NCI-H2107 (cell line): ENCODE measurements at regions not wholly inside any gene's neighbourhood (a gene's known extent, or its start where the extent isn't known, plus 50 kb on each side); places are given as distances from the start of the nearest gene placed in this dataset.

Experiments used
- DNase-seq: peaks from one replicate; lab custom pipeline; 2025; lab: John Stamatoyannopoulos, UW

DNA sequence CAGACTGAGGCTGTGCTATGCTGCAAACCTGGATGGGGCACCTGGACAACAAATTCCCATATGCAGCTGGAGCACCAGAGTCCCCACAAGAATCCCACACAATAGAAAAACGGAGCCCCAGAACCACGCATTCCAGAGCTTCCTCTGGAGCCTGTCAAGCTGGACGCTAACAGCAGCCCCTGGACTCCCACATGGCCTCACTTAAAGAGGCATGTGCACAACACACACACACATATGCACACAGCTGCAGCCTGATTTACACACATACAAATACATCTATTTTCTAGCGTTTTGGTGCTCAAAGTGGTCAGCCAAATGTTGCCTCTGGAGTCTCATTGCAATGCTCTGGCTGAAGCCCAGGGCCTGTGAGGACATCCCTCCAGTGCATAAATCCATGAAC lies 632.7 kb upstream of the ID2 start:
- DNase-seq = no peak

DNA sequence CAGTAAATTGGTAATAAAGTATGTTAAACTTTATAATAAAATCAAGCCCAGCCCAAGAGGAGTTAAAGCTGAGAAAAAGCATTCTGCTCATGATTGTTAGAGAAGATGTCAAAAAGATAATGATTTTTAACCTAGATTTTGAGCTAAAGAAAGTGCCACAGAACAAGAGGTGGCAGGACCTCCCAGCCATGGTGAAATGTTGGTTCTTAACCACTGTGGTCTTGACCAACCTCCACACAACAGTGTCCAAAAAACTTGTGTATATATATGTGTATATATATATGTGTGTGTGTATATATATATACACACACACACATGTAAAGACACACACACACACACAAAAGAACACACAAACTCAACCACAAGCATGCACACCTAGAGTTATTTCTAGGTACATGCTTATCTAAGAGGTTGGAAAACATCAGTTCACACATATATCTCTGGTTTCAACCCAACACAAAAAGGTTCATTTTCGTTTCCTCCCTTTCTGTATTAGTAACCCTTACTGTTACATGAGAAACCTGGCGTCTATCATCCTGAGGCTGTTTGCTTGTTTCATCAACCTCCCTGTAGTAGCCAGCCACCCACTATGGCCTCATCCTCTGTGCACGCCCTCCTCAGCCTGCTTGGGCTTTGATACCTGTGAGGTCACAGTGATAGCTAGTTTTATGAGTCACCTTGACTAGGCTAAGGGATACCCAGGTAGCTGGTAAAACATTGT lies 631.8 kb upstream of the ID2 start:
- no peak for DNase-seq

DNA sequence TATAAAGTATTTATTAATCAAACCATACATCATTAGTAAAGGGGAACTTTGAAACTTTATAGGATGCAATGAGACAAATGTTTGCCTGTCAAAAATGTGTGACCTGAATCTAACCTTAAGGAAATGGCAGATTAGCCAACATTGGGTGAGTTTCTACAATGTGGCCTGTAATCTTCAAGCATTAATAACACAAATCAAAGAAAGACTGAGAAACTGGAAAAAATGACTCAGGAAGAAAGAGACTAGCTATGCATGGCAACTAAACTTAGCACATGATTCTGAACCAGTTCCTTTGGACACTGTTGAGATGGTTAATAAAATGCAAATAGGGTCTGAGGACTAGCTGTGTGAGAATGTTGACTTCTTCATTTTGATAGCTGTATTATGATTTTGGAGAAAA lies 628.6 kb upstream of the ID2 start:
- no peak for DNase-seq

DNA sequence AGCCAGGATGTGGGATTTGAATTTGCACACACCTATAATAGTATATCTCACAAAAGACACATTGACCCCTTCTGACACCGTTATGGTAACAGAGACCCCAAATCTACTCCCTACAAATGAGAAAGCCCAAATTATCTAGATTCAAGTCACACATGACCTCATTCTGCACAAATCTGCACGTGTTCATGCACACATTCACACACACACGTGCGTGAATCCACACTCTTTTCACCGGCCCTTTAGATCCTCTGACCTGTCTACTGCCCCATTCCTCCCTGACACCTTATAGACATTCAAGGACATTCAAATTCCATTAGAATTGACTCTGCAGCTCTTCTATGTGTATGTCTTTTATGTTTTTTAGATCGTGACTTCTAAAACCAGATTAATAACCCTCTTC lies 627.8 kb upstream of the ID2 start:
- DNase-seq = no peak

DNA sequence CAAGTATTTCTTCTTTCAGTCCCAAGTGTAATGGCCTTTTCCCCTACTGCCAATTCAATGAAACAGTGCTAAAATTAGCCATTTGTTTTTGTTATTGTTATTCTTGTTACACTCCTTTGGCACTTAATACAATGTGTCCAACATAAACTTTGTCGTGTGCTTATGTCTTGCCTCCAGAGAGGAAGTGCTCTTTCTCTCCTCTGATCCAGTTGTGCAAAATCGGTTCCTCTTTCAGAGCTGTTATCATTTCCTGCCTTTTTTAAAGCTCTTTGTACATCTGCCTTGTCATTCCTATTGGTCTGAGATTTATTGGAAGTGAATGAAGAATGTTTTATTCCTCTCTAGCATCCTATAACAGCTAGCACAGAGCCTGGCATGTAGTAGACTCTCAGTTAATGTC lies 623.2 kb upstream of the ID2 start:
- DNase-seq = no peak

DNA sequence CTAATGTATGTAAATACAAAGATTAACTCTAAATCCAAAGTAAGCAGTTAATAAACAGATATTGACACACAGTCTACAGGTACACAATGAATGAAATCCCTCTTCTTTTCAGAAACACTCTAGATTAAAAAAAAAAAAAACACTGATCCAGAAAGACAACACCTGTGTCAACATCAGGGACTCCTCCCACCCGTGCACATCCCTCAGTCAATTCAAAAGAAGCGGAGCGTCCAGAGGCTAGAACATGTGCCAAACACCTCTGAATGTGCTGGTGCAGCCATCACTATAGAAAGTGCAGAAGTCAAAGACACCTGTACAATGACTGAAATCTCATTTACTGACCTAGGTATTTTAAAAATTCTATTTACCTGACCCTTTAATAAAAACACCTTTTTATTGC lies 622.6 kb upstream of the ID2 start:
- DNase-seq = no peak

DNA sequence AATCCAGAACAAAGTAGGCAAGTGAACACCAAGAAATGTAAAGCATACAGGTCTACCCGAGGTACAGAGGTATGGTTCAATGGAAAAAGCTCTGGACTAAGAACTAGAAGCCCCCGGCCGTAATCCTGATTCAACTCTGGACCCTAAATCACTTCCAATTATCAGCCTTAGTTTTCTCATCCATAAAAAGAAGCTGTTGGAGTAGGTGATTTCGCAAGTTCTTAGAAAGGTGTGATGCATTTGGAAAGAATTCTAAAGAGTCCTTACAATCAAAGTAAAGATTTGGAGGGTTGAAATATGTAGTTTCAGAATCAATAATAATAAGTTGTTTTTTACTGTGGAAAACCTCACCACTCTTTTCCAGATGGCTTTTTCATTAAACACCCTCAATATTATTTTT lies 622.1 kb upstream of the ID2 start:
- no peak for DNase-seq

DNA sequence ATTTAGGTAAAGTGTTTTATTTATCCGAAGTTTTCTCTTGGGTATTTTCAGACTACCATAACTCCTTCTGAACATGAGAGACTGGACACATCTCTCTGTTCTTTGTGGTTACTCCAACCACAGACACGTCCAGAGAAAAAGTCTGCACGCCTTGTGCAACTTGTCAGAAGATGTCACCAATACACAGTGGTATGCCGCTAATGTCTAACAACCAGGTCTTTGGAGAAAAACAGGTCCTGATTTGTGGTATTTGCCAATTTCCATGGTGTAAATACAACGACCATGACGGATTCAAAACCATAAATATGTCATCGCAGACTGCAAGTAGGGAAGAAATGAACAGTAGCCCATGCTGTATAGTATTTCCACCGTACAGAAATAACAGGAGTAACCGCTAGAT lies 620.6 kb upstream of the ID2 start:
- DNase-seq = no peak

DNA sequence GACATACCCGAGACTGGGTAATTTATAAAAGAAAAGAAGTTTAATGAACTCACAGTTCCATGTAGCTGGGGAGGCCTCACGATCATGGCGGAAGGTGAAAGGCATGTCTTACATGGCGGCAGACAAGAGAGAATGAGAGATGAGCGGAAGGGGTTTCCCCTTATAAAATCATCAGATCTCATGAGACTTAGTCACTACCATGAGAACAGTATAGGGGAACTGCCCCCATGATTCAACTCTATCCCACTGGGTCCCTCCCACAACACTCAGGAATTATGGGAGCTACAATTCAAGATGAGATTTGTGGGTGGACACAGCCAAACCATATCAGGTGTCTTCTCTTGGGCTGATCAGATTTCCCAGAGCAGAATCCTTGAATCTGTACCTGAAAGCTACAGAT lies 617.3 kb upstream of the ID2 start:
- no peak for DNase-seq

DNA sequence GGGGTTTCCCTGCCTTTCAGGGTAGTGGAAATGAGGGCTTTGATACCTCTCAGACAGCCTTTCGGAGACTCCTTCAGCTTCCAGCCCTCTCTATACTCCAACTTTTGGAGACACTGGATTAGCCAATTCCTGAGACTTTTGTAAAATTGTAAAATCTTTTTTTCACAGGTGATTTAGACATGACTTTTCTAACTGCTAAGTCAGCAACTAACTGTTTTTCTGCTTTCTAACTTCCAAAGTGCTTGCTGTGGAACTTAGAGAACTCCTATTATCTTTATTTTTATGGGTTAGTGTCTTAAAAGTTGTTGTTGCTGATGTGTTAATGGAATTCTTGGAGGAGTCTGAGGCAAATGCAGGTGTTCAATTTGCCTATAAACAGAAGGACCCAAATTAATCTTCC lies 616.7 kb upstream of the ID2 start:
- no peak for DNase-seq

DNA sequence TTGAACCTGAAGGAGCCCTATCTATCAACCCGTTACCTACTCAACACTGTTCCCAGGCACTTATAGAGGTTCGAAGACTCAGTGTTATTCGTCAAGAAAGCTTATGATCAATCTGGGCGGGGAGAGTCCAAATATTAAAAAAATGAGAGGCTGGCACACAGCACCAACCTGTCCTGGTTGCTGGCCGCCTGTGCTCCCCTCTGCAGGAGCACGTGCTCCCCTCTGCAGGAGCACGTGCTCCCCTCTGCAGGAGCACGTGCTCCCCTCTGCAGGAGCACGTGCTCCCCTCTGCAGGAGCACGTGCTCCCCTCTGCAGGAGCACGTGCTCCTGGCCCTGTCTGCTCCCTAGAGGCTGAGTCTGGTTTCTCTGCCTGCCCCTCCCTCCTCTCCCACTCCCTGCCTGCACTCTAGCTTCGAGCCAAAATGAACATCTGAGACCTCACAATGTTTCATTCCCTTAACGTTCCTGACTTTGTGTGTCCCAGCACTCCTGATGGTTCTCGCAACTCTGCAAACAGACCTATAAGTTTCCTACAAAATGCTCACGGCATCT lies 614.0 kb upstream of the ID2 start:
- DNase-seq = no peak

DNA sequence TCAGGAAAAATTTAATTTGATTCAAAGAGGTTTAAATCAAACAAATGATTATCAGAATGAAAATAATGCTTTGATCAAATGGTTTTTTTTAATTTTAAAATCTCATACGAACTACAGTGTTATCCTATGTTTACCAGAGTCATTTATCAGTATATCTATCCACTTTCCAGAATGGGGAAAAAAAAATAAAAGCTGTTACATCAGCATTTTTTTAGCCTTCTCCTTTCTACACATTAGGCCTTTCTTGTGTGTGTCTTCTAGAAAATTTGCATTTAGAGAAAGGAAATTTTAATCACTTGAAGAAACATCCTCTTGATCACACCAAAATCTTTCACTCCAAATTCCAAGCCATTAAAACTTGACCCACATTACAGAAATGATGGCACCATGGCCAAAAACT lies 608.9 kb upstream of the ID2 start:
- DNase-seq = no peak

DNA sequence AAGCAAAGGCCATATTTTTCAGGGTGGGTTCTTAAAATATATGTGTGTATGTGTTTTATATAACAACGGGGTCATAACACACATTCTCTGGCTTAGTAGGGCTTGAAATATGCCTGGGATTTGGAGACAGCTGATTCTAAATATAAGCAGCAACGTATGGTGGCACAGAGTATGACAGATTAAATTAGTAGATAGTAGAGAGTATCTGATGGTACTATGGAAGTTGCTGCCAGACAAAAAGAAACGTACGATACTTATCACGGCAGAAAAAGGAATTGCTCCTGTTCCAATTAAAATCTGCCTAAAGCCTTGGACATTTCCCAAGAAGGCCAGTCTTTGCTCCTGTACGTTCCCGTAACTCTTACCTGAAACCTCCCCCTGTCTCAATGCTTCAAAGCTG lies 607.9 kb upstream of the ID2 start:
- DNase-seq = no peak

DNA sequence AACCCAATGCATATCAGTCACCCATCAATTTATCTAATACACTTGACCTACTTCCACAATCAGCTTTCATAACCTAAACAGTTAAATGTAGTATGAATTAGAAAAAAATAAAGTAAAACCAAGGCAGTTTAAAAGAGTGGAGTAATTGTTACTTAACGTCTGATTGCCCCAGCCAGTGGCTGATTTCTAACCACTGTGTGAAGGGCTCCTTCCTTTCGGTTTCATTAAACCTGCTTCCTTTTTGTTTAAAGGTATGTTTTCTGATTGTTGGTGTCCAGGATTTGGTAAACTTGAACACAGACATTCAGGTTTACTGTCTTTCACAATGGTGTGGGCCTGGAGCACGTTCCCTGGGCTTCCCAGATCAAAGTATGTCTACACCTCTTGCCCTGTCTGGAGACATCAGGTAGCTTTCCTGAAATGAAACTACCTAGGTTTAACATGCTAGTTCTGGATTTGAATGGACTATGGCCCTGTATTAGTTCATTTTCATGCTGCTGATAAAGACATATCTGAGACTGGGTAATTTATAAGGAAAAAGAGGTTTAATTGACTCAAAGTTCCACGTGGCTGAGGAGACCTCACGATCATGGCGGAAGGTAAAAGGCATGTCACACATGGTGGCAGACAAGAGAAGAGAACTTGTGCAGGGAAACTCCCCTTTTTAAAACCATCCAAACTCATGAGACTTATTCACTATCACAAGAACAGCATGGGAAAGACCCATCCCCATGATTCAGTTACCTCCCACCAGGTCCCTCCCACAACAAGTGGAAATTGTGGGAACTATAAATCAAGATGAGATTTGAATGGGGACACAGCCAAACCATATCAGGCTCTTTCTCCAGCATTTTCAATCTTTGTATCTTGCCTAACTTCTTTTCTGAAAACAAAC lies 605.2 kb upstream of the ID2 start:
- DNase-seq = no peak

DNA sequence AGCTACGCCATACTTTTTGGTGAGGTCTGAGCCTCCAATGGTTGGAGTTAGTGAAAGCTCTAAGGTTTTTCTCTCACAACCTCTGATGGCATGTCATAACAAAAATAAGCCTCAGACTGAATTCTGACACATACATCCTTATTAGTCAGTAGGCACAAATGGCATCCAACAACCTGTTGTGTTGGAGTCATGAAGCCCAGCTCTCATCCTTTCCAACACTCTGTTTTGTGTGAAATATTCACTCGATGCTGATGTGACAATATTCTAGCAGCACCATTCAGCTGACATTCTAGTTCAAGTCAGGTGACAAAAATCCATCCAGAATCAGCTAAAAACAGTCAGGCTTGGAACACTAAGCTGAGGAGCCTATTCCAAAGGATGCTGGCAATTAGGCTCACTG lies 603.2 kb upstream of the ID2 start:
- DNase-seq = no peak

DNA sequence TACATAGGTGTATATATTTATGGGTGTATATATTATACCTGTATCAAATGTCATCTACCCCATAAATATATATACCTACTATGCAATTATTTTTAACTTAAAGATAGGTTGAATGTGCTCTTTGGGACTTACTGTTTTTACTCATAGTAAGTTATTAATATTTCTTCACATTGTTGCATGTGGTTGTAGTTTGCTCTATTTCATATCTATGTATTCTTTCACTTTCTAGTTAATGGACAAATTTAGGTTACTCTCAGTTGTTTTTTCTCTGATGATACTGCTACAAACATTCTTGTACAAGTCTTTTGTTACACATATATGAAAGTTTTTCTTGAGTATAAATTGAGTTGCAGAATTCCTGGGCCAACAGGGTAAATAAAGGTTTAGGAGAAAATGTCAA lies 601.8 kb upstream of the ID2 start:
- no peak for DNase-seq

DNA sequence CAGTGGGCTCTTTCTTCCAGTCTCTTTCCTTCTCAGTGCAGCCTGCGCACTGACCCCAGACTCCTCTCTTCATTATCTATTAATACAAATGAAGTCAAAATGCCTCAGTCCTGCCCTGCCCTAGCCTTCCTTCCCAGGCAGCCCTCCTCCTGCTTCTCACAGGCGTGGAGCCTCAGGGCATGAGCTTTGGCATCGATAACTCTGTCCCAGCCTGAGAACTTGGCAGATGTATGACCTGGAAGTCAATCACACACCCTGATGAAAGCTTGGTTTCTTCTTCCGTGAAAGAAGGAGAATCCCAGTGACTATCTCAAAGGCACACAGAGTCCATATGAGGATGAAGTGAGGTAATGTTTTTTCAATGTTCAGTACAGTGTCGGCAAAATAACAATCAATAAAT lies 600.7 kb upstream of the ID2 start:
- DNase-seq = no peak

DNA sequence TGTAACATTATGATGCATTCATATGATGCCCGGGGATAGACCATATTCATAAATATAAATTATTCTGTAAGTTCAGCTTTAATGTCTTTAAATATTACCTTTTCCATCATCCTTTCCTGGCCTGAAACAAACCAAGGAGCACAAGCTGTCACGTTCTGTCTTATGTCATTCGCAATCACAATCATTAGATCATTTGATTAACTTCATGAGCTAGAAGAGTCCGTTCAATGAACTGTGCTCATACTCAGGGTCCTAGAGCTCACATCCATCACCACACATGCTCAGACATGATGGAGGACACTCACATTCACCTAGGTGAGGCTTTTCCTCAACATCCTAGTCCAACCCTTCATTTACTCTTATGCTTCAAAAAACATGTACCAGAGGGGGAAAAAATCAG lies 599.0 kb upstream of the ID2 start:
- DNase-seq = no peak

DNA sequence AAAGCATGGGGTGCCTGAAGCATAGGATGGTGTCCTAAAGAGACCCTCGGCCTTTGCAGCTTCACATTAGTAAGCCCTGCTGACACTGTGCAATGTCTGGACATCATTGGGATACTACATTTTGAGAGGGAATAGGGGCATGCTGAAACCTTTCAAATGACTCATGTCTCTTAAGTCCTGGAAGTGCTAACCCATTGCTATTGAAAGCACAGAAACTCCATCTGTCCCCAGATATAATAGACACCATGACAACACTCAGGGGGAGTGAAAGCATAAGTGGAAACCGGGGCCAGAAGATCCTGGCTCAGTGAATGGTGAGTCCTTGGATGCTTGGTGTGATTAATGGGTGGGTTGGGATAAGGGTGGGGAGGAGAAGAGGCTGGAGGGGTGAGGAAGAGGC lies 595.5 kb upstream of the ID2 start:
- no peak for DNase-seq

DNA sequence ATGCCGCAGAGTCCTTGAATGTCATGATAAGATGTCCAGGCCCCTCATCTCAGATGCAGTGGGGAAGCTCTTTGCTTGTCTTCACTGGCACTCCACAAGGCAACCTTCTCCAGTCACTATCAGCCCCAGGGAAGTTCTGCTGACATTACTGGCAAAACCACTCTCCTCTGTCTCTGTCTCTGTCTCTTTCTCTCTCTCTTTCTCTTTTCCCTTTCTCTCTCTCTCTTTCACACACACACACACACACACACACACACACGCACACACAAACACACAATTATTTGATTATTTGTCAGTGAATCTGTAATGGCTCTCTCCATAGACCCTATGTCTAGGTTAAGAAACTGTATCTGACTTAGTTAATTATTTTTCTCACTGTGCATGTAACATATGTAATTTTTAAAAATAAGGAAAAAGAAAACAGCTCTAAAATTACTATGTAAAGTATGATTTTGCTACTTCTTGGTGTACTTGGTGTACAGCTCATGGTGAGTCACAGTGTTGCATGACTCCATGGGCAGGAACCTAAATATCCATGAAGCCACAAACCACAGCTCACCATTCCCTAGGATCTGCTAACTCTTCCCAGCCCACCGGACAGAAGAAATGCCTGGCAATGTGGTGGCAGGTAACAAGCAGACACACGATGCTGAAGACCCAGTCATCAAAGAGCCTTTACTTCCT lies 594.9 kb upstream of the ID2 start:
- no peak for DNase-seq

DNA sequence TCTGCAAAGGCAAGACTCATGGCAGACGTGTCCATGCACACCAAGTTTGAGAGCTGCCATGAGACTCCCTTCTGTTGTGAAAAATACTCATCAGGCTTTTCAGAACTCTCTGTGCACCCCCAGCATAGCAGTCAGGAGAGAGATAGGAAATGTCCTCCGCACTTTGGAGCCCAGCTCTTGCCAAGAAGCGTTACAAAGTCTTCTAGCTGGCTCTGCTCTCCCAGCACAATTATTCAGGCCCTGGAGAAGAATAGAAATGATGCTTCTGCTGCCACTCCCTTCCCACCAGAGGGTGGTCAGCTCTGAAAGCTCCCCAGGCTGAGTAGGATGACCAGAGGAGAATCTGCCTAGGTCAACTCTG lies 594.4 kb upstream of the ID2 start:
- DNase-seq = no peak

DNA sequence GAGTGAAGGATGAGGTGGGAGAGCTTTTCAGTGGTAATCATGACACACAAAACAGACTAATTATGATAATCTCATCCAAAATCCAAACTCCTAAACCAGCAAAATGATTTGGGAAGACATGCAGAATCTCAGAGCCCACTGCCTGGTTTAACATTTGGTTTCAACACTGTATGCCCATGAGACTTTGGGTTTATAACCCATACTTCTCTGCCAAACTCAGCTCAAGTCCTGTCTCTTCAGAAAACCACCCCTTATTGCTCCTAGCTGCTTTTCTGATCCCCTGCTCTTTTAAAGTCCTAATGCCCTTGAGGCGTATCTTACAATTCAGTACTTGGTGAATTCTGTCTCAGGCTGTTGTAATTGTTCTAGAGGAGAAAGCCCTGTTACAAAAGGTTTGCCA lies 593.0 kb upstream of the ID2 start:
- DNase-seq = no peak

DNA sequence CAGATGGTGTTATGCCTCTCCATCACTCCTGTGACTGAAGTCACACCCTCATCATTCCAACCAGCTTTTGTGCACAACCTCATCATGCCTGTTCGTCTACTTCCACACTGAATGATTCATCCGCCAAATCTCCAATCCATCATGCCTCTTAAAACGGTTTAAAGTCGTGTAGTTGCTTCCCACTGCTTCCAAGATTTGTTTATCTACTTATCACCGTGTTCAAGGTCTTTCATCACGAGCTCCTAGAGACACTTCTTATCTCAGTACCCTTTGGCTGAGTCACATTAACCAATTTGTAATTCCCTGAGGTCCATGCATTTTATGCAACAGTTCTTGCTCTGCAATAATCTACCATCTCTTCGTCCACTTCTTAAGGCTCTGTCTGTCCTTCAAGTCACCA lies 592.3 kb upstream of the ID2 start:
- DNase-seq = no peak
